HG02970 (cell line): ENCODE measurements at regions not wholly inside any gene's neighbourhood (a gene's known extent, or its start where the extent isn't known, plus 50 kb on each side); places are given as distances from the start of the nearest gene placed in this dataset.
"Not testable (repeated sequence)": the region's sequence is repeated elsewhere in the genome, so short reads cannot be mapped to it uniquely, and the experiment has no call there.

Experiments used
- ATAC-seq: cut with Tn5 transposase; IDR thresholded peaks from one replicate; pipeline ENCODE4 v1.9.1; 2021; ENCODE audit warnings: mild to moderate bottlenecking, moderate library complexity, moderate number of reproducible peaks; ENCODE audit not compliant: unreplicated experiment, low FRiP score

DNA sequence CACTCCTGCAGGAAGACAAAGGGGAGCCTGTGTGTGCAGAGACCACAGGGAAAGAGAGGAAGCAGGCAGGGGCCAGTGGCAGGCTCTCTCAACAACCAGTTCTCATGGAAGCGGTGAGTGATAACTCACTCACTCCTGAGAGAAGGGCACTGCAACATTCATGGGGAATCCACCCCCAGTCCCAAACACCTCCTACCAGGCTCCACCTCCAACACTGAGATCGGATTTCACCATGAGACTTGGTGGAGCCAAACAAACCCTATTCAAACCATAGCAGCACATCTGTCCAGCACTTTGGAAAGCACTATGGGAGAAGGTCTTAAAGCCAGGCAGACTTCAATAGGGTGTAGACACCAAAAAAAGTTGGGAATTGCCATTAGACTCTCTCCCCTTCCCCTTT lies 345.7 kb upstream of the SPRED2 start:
- no peak for ATAC-seq

DNA sequence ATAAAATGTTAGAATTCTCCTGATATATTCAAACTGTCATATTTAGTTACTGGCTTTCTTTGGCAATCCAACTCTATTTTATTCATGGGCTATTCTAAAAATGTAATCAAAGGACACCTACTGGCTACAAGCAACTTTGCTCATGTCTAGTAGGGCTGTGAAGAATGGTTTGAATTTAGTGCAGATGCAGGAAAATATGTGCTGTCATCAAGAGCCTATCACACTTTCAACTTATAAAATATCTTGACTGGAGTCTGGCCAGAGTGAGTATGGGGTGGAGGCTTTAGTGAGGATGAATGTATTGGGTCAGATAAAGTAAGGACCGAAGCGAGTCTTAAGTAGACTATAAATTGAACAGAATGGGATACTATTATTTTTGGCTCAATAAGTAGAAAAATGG lies 343.4 kb upstream of the SPRED2 start:
- no peak for ATAC-seq

DNA sequence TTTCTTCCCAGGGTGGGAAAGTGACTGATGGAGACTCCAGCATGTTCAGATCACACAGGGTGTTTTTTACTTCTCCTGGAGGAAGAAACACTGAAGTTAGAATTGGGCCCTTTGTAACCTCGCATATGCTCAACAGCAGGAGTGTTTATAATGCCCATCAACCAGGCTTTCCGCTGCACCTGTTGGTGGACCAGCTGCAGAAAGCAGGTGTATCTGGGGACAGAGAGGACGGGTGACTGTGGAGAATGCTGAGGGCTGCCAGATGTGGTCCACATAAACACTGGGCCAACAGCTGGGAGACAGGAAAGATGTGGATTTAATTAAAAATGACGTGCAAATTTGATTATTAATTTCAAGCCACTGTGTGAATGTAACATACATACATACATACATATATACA lies 335.5 kb upstream of the SPRED2 start:
- ATAC-seq: no peak

DNA sequence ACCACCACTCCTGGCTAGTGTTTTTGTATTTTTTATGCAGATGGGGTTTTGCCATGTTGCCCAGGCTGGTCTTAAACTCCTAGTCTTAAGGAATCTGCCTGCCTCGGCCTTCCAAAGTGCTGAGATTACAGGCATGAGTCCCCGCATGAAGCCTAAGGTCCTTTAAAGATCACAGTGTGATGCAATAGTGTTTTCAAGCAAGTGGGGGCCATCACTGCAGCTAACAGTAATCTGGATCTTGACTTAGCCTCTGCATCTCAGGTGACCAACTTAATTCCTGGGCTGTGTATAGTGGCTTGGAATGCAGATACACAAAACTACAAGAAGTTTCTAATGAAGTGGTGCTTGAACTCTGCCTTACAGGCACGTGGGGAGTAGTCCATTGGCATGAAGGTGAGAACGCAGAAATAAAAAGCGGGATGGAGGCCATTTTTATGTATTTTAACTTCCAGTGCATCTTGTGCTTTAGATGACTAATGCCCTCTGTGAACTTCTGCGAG lies 334.4 kb upstream of the SPRED2 start:
- ATAC-seq: no peak

GRCh38 chr2:65765376-65765775 lies 333.0 kb upstream of the SPRED2 start:
- no peak for ATAC-seq

- no peak for ATAC-seq
Observed at GRCh38 chr2:65762068-65762467, 329.7 kb upstream of the SPRED2 start.

- no peak for ATAC-seq
Observed at GRCh38 chr2:65754219-65754618, 321.8 kb upstream of the SPRED2 start.

DNA sequence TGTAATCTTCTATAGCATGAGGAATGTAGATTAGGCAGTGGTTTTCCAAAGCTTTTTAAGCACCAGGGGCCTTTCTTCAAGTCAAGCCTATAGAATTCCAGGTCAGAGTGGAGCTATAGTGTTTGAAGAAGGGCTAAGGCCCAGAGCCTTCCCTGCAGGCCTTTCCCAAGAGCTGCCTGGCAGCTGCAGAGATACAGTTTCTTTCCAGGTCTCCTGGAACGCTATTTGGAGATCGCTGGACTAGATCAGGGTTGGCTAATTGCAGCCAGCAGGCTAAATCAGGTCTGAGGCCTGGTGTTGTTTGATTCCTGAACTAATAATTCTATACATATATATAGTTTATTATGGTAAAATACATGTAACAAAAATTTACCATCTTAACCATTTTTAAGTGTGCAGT lies 319.0 kb upstream of the SPRED2 start:
- ATAC-seq: no peak

GRCh38 chr2:65749545-65749944 lies 317.1 kb upstream of the SPRED2 start:
- ATAC-seq: no peak

- not testable (repeated sequence) for ATAC-seq
Observed at GRCh38 chr2:65747875-65748274, 315.5 kb upstream of the SPRED2 start.

- no peak for ATAC-seq
Observed at GRCh38 chr2:65746931-65747675, 314.7 kb upstream of the SPRED2 start.

DNA sequence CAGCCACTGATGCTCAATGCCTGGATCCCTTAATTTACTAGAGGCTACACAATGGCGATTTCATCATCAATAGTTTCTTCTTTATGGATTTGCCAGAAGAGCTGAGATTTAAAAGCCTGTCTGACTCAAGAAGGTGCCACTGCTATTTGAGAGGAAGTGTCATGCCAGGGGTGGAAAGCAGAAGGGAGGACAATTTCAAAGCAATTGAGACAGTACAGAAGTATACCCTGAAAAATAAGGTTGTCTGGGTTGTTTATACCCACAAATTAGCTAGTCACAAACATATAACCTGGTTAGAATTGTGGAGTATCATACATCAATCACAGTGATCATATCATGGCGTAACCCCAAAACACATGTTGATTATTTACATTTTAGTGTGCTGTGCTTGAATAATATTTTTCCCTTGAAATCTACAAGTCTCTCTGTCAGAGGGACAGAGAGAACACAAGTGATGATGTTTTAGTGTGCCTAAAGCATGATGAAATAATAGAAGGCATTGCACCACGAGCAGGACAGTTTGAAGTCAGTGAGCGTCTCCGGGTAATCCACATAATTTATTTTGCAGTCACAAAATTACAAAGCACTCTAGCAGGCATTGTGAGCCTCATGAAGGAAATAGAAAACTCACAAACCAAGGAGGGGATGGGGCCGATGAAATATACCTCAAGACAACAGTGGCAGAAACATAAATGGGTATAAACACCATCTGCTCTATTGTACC lies 312.2 kb upstream of the SPRED2 start:
- no peak for ATAC-seq

DNA sequence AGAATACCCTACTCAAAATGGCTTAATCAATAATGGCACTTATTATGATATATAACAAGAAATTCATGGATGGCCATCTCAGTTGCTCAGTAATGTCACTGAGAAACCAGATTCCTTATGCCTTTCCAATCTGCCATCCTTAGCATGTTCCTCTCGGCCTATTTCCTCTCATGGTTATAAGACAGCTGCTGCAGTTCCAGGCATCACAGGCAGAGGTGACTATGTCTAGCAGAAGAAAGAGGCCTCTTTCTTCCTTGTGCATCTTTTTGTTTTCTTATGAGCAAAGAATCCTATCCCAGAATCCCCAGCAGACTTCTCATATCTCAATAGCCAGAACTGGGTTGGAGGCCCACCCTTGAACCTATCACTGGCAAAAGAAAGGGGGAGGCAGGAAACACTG lies 310.6 kb upstream of the SPRED2 start:
- ATAC-seq: no peak

DNA sequence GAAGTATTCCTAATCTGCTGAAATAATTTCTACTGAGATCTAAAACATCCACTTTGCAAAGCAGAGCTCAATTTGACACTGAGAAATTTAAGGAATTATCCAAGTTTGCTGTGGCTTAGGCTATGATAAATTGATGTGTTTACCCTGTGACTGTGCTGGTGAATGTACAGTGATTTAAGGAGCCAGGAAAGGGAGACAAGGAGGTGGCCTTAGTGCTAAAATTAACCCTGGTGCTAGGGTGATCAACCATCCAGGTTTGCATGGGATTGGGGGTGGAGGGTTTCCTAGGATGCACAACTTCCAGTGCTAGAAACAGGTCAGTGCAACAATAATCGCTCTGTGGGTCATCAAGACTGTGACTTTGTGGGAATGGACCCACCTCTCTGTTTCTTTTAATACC lies 307.5 kb upstream of the SPRED2 start:
- ATAC-seq: no peak

- ATAC-seq: no peak
Observed at GRCh38 chr2:65737452-65738011, 305.1 kb upstream of the SPRED2 start.

GRCh38 chr2:65731476-65731875 lies 299.1 kb upstream of the SPRED2 start:
- ATAC-seq: no peak

DNA sequence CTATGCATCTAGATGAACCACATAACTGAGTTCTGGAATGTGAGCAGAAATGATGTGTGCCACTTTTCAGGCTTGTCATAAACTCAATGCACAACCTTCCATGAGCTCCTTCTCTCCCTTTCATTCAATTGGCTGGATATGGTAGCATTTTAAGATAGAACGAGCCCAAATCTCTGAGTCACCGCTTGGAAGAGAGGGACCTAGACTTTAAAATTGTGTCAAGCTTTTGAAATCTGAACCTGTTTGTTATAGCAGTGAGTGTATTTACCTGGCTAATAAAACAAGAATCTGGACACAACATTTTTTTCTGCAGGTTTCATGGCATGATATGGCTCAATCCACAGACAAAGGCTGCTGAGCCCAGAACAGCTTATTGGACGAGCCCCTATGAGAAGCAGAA lies 297.8 kb upstream of the SPRED2 start:
- no peak for ATAC-seq

DNA sequence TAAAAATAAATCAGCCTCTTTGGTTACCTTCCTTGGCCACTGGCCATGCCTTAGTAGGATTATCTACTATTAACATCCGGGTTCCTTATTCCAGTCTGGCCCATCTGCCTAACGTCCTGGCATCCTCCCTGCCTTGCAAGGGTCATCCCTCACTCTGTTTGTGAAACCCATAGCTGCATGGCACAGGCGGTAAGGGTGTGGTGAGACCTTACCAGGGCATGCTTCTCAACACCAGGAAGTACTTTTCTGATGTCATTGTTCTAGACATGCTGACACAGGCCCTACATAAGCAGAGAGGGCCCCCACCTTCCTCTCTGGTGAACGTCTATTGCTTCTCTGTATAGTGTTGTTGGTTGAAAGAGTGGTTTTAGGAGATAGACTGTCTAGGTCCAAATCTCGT lies 296.8 kb upstream of the SPRED2 start:
- ATAC-seq: no peak

DNA sequence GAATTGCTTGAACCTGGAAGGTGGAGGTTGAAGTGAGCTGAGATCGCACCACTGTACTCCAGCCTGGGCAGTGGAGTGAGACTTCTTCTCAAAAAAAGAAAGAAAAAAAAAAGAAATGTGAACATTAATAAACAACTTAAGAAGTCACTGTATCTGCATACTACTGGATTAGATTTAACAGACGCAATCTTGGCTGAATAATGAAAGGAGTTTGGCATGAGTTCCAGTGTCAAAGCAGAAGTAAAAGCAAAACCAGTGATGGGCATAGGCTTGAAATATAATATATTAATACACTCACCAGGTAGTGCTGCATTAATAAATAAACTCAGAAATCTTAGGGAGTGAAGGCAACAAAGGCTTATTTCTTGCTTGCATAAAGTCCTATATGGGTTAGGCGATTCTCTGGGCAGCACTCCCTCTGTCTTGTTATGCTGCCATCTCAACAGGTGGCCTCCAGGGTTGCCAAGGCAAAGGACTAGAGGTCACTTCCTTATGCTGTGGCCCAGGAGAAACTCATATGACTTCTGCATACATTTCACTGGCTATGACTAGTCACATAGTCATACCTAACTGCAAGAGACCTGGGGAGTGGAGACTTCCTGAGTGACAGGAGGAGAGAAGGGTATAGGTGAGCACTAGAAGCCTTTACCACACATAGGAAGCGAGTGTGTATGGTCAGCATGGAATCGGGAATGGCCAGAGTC lies 296.2 kb upstream of the SPRED2 start:
- ATAC-seq: no peak

- no peak for ATAC-seq
Observed at GRCh38 chr2:65727816-65728215, 295.4 kb upstream of the SPRED2 start.

DNA sequence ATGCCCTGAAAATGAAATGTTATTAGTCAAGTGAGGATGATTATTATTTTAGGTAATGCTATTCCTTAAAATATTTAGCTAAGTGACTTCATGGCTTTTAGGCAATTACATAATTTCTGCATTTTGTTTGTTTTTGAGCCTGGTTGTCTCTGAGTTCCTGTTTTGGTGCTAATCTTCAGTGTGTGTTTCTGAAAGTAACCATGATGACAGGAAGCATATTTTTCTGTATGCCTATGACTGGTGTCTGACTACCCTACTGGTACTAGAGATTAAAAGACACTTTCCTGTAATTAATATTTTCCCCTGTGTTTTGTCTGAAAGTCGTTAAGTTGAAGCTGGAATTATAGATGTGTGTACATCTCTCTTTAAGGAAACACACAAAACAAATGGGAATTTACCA lies 295.0 kb upstream of the SPRED2 start:
- no peak for ATAC-seq
